GM12891 (cell line): ENCODE measurements at regions not wholly inside any gene's neighbourhood (a gene's known extent, or its start where the extent isn't known, plus 50 kb on each side); places are given as distances from the start of the nearest gene placed in this dataset.

Experiments used
- POLR2A ChIP-seq: IDR thresholded peaks from 2 replicates; pipeline ENCODE4 v1.6.1; 2011; ENCODE audit warnings: low read depth, low read length, control low read depth
- POLR2AphosphoS5 ChIP-seq: IDR thresholded peaks from 2 replicates; pipeline ENCODE4 v1.6.1; 2011; ENCODE audit warnings: low read depth, low read length, control low read depth
- SPI1 ChIP-seq: IDR thresholded peaks from 2 replicates; pipeline ENCODE4 v1.6.1; 2011; ENCODE audit warnings: low read depth, low read length, control low read depth
- TAF1 ChIP-seq: IDR thresholded peaks from 2 replicates; pipeline ENCODE4 v1.6.1; 2011; ENCODE audit warnings: low read depth, low read length, control low read depth

- TF ChIP-seq TAF1 (no peak), POLR2AphosphoS5 (no peak), SPI1 (no peak), POLR2A (no peak)
Observed at GRCh38 chr4:124529131-124529530, 183.4 kb downstream of the ANKRD50 start.
